GM18502 (cell line): ENCODE measurements at regions not wholly inside any gene's neighbourhood (a gene's known extent, or its start where the extent isn't known, plus 50 kb on each side); places are given as distances from the start of the nearest gene placed in this dataset.
"Not testable (repeated sequence)": the region's sequence is repeated elsewhere in the genome, so short reads cannot be mapped to it uniquely, and the experiment has no call there.

Experiments used
- ATAC-seq: cut with Tn5 transposase; IDR thresholded peaks from one replicate; pipeline ENCODE4 v1.9.1; 2021; ENCODE audit warnings: mild to moderate bottlenecking; ENCODE audit not compliant: unreplicated experiment, poor library complexity

DNA sequence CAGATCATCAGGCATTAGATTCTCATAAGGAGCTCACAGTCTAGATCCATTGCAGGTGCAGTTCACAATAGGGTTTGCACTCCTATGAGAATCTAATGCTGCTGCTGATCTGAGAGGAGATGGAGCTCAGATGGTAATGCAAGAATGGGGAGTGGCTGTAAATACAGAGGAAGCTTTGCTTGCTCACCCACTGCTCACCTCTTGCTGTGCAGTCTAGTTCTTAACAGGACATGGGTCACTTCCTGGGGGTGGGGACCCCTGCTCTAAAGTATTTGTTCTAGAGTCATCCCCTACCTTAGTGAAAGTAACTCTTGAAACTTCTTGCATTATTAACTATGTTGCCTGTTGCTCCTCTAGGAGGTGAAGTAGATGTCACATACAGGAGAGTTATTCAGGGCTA, 171.3 kb upstream of the PARD3B start:
- ATAC-seq = no peak

DNA sequence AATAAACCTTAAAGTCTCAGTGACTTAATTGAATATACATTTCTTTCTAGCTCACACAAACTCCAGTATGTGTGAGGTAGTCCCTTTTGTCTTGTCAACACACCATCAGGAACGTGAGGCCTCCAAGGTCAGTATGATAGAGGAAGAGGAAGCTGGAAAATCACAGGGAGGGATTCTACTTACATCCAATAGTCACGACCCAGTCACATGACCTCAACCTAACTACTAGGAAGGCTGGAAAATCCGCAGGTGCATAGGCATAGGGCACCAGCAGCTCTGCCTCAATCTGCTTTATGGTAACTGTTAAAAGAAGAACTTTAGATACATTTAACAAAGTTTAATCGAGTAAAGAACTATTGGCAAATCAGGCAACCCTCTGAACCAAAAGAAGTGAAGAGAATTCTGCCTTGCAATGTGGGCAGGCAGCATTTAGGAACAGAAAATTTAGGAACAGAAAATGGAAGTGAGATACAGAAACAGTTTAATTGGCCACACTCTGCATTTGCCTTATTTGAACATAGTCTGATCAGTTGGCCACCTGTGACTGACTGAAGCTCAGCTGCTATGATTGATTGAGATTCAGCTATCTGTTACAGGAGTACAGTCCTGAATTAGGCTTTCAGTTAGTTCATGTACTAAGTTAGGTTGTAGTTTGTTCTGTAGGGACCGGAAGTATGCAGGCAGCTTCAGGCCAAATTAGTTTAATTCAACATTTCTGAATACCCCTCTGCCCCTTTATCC, 165.0 kb upstream of the PARD3B start:
- ATAC-seq = no peak

DNA sequence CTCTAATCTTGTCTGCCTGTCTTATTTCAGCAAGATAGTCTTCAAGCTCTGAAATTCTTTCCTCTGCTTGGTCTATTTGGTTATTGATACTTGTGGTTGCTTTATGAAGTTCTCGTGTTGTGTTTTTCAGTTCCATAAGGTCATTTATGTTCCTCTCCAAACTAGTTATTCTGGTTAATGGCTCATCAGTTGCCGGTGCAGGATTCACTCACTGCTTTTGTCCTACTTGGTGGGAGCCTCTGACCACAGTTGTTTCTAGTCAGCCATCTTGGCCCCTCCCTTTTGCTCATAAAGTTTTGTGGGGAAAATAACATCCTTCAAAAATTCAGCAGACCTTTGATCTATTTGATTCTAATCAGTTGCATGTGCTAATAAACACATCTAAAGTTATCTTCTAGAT, 158.6 kb upstream of the PARD3B start:
- ATAC-seq = no peak

DNA sequence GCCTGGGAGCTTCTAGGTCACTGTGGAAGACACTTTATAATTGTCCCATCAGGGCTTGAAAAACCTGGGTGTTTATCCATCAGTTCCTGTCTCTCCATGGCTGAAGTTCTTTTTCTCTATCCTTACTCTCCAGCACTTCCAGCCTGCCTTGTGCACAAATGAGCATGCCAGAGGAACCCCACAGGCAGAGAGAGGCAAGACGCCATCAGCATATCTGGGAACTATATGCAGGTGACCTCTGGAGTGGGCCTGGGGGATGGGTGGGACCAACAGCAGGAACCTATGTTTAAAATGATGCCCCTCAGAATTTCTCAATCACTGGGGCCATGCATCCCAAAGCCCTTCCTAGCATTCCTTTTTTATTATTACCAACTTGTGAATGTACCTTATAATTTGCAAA, 156.2 kb upstream of the PARD3B start:
- no peak for ATAC-seq

DNA sequence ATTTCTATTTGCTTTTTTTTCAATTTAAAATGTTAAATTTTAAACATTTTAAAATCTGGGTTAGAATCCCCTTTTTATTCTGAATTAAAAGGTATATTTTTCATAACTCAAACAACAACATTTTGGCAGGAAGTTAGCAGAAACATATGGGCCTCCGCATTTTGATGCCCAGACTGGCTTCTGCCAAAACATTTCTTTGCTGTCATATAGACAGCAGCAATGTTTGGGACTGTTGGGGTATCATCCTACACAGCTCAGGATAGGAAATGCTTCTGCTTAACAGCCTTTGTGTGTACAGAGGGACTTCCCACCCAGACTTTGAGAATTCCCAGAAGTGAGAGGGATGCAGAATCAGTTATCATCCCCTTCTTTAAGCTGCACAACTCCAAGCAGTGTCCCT, 155.4 kb upstream of the PARD3B start:
- ATAC-seq = no peak

DNA sequence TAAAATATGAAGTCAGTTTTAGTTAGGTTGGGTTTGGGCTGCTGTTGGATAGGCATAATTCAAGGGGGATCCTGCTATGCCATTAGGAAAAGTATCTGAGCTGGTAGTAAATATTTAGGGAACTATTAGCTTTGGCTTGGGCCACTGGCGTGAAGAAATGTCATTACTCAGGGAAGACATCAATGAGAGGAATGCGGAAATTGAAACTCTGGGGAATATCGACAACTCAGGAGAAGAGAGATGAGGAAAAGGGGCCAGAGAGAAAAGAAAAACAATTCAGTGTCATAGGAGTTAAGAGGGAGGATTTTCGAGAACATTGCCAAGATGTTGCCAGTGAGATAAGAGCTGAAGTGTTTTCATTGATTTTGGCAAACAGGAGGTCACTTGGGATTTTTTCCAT, 149.7 kb upstream of the PARD3B start:
- ATAC-seq = no peak

DNA sequence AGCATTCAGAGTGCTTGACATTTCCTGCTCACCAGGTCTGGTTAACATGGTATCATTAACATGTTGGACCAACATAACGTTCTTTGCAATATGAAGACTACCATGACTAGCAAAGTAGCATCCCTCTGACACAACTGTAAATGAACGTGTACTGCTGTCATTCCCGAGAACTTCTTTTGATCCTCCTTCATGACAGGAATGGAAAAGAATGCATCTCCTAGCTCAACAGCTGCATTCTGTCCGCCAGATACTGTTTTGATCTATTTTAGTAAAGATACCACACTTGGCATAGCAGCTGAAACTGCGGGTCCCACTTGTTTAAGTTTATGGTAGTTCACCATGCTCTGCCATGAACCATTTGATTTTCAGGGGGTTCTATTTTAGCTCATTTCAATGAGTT, 144.2 kb upstream of the PARD3B start:
- no peak for ATAC-seq

DNA sequence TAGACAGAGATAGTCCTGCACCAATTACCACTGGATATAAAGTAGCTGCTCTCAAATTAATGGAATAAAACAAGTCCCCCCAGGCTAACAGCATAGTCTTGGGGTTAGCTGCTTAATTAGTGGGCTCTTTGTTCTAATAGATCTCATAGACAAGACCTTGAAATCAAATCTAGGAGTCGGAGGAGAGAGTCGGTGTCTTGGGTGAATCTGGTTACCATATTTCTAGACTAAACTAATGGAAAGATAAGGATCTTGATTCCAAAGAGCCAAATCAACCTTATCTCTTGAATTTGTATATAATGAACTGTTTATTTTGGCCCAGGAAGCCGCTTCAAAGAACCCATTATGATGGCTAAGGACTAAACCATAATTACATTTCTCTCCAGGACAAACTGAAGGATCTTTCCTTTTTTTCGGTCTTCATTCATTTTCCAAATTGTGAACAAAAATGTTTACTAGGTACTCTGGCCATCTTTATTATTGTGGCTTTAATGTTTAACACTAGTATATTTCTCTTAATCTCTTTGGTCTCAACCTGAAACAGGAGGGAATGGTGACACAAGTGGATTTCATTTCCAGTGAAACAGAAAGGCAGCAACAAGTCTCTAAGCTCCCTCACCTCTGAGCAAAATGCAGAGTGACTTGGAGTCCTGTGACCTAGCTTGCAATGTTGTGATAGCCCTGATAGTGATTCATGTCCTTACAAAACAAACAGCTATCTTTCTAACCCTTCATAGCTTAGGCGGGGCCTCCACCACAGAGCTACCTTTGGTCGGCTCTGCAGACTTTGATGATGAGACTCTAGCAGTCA, 137.9 kb upstream of the PARD3B start:
- ATAC-seq = no peak

DNA sequence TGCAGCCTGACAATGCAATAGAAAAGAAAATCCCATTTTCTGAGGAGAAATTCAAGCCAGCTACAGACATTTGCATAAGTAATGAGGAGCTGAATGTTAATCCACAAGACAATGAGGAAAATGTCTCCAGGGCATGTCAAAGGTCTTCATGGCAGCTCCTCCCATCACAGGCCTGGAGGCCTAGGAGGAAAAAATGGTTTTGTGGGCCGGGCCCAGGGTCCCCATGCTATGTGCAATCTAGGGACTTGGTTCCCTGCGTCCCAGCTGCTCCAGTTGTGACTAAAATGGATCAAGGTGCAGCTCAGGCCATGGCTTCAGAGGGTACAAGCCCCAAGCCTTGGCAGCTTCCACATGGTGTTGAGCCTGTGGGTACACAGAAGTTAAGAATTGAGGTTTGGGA, 132.5 kb upstream of the PARD3B start:
- ATAC-seq = not testable (repeated sequence)

DNA sequence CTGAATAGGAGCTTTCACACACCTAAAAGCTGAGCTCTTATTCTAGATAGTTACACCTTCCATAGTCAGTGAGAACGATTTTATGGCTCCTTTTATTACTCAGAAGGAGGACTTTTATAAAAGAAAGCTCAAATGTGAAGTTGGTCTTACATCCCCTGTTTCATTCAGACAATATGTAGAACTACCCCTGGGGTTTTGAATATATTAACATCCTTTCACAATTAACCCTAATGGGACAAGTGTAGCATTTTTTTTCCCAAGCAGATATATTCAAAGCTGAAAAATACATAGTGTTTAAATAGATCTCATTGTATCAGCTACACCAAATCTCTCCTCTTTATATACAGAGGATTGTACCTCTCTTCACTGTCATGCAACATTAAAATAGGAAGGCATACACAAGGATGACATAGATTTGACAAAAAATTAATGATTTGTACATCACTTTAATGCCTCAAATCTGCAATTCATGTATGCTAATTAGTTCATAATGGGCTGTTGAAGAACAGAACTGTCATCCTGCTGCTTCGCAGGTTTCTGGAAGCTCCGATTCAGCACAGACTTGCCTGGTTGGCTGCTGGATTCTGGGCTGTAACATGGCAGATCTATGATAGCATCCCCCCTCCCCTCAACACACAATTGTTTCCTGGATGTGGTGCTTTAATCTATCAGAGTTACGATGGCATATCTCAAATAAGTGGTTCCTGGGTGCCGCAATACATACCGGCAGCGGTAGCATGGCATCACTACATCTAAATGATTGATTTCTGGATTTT, 129.7 kb upstream of the PARD3B start:
- ATAC-seq = no peak

DNA sequence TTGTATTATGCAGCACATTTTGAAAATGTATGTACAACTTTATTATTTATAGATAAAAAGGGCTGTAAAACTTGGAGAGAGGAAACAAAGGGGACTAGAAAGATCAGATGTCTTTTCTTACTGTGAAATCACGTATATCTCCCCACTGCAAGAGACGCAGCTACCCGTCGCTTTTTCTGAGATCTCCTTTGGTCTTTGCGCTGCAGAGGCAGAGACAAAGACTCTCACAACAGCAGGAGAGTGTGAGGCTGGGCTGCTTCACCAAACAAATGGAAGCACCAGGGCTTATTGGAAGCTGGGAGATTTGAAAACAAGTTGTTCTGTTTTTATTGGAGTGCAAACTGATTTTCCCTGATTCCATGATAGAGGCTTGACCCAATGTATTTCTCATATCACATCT, 129.0 kb upstream of the PARD3B start:
- no peak for ATAC-seq

DNA sequence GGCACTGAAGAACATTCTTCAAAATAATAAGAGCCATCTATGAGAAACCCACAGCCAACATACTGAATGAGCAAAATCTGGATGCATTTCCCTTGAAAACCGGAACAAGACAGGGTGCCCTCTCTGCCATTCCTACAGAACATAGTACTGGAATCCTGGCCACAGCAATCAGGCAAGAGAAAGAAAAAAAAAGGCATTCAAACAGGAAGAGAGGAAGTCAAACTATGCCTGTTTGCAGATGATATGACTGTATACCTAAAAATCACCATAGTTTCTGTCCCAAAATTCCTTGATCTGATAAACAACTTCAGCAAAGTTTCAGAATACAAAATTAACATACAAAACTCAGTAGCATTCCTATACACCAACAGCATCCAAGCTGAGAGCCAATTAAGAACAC, 119.5 kb upstream of the PARD3B start:
- no peak for ATAC-seq

DNA sequence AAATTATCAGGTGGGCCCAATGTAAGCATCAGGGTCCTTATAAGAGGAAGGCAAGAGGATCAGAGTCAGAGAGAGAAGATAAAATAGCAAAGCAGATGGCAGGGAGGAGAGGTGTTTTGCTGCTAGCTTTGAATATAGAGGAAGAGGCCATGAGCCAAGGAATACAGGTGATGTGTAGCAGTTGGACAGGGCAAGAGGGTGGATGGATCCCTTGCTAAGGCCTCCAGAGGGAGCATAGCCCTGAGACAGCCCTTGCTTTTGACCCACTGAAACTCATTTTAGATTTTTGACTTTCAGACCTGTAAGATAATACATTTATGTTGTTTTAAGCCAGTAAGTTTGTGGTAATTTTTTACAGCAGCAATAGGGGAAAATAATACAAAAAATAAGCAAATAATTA, 116.6 kb upstream of the PARD3B start:
- ATAC-seq = no peak

DNA sequence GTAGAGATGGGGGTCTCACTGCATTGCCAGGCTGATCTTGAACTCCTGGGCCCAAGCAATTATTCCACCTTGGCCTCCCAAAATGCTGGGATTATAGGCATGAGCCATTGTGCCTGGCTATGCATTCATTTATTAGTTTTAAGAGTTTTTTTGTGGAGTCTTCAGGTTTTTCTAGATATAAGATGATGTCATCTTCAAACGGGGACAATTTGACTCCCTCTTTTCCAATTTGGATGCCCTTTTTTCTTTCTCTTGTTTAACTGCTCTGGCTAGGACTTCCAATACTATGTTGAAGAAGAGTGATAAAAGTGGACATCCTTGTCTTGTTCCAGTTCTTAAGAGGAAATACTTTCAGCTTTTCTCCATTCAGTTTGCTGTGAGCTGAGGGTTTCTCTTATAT, 113.7 kb upstream of the PARD3B start:
- ATAC-seq = no peak

DNA sequence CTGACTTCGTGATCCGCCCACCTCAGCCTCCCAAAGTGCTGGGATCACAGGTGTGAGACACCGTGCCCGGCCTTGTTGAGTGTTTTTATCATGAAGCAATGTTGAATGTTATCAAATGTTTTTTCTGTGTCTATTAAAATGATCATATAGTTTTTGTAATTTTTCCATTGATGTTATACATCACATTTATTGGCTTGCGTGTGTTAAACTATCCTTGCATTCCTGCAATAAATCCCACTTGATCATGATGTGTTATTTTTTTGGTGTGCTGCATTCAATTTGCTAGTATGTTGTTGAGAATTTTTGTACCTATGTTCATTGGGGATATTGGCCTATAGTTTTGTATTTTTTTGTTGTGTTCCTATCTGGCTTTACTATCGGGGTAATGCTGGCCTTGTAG, 113.1 kb upstream of the PARD3B start:
- no peak for ATAC-seq

DNA sequence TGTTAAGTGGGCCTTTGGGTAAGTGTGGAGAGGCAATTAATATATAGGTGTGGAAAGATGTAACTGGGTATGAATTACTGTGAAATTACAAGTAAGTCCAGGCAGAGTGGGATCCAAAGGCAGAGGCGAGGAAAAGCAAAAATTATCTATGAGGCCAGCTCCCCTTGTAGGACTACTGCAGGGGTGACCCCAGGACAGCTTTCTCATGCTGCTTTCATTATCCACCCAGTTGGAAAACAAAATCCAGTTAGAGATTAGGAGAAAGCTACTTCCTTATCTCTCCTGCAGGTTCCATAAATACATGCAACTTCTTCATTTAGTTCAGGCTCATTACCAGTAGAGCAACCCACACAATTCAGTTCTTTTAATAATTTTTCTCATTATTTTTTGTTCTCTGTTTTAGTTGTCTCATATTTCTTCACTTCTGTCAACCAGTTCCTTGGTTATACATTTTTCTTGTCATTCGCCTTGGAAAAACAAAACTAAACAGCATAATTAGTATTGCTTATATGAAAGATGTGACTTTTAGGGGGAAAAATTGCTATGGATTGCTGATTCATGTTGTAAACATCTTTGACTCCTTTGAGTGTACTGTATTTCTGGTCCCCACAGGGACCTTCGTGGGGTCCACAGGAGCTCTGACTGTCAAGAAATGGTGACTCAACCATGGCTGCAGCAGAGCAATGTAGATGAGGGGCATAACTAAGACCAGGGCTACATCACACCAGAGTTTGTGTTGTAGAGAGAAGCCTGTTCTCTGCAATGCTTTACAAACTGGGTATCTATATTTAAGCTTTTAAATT, 110.4 kb upstream of the PARD3B start:
- ATAC-seq = no peak

DNA sequence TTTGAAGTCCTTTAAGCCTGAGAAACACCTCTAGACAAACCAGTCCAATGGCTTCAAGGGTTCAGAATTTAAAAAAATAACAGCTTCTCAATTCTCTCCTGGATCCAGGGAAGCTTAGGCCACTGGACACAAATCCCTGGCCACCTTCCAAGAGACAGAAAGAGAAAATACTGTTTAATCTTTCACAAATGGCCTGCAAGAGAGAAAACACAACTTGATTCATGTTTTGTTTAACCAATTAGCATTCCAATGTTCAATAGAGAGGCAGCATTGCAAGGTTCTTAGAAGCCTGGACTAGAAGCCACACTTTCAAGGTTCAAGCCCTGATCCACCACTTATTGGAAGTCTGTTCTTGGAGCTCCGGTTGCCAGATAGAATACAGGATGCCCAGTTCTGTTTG, 109.0 kb upstream of the PARD3B start:
- ATAC-seq = no peak

DNA sequence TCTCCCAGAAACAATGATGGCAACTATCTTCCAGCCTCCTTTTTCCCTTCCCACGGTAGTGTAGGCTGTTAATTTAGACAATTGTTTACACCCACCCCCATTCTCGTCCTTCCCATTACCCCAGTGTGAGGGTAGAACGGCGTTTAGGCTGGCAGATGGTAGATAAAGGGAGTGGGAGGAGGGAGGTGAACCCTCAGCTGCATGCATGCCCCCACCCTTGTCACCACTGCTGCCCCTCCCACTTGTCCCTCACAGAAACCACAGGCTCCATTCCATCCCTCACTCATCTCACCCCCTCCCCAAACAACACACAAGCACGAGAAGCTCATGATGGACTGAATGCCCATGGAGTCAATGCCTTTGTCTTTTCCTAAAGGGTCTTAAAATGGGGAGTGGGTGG, 107.9 kb upstream of the PARD3B start:
- ATAC-seq = no peak

DNA sequence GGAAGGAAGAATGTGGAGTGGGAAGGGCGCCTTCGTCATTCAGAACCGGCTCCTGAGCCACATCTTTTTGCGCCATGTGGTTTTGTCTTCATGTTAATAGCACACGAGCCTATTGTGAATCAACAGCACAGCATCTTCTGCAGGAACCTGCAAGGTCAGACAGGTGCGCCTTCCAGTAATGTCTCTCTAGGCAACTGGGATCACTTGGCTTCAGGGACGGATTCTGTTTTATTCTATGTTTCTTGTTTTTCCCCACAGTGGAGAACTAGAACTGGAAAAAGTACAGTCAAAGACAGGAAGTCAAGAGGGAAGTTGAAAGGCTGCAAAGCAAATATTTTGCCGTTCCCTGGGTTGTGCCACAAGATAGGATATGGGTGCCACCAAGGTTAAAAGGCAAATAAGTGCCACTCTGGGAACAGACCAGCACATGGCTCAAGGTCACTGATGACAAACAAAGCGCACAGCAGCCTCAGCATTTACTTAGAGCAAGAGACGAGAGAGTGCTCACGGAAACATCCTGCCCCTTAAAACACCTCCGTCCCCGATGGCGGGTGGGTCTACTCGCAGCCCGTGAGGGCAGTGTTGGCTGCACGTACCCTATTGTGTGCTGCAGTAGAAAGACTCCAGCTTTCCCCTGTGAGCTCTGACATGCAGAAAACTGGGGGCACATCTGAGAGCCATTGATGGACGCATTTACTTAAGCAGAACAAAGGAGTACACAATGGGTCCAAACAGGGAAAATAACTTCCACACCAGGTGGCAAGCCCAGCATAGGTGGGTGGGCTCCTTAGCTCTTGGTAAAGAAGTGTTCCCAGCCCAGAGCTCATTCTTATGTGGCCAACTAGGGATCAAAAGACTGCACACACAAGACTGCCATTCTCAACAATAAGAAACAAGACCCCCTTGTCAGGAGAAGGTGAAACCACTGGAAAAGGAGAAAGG, 107.2 kb upstream of the PARD3B start:
- no peak for ATAC-seq
